Endothelial cell of umbilical vein (primary cell): ENCODE measurements at regions not wholly inside any gene's neighbourhood (a gene's known extent, or its start where the extent isn't known, plus 50 kb on each side); places are given as distances from the start of the nearest gene placed in this dataset.

Source experiments
- CTCF ChIP-seq, 2 donors: IDR thresholded peaks; 1 replicate in 1 of 2; 2 replicates in 1 of 2; pipeline ENCODE4 v1.5.1; 2011; ENCODE audit warnings: low read length in 2 of 2, mild to moderate bottlenecking in 2 of 2, moderate library complexity in 2 of 2, control low read depth in 1 of 2, inconsistent platforms in 1 of 2, low read depth in 1 of 2; ENCODE audit not compliant: insufficient read depth in 1 of 2; ENCODE audit errors: extremely low read depth in 1 of 2
- EZH2 ChIP-seq: IDR thresholded peaks from 2 replicates; pipeline ENCODE4 v1.6.1; 2012; ENCODE audit warnings: borderline replicate concordance, low read depth, mild to moderate bottlenecking, moderate library complexity, low read length, inconsistent platforms; ENCODE audit not compliant: severe bottlenecking
- FOS ChIP-seq: IDR thresholded peaks from 2 replicates; pipeline ENCODE4 v1.6.1; 2011; ENCODE audit warnings: mild to moderate bottlenecking, low read length, moderate library complexity, borderline replicate concordance; ENCODE audit not compliant: insufficient read depth
- GATA2 ChIP-seq: IDR thresholded peaks from 2 replicates; pipeline ENCODE4 v1.7.0; 2011; ENCODE audit warnings: low read depth, mild to moderate bottlenecking, moderate library complexity, mixed read lengths, low read length; ENCODE audit not compliant: insufficient read length, insufficient read depth
- JUN ChIP-seq: IDR thresholded peaks from 2 replicates; pipeline ENCODE4 v1.6.1; 2011; ENCODE audit warnings: borderline replicate concordance, low read depth; ENCODE audit not compliant: insufficient read length, insufficient read depth
- MAX ChIP-seq: IDR thresholded peaks from 2 replicates; pipeline ENCODE4 v1.6.1; 2011; ENCODE audit not compliant: insufficient read depth, insufficient read length
- MYC ChIP-seq: IDR thresholded peaks from one replicate; pipeline ENCODE4 v1.6.1; 2011; ENCODE audit warnings: mild to moderate bottlenecking, low read depth, low read length
- POLR2A ChIP-seq: IDR thresholded peaks from 2 replicates; pipeline ENCODE4 v1.6.1; 2012; ENCODE audit warnings: low read depth, mild to moderate bottlenecking, control low read depth, low read length
- POLR2AphosphoS5 ChIP-seq: IDR thresholded peaks from 2 replicates; pipeline ENCODE4 v1.6.1; 2012; ENCODE audit warnings: low read depth, mild to moderate bottlenecking, control low read depth, low read length, moderate library complexity; ENCODE audit not compliant: insufficient read depth

- TF ChIP-seq FOS (no peak), CTCF (IDR thresholded peaks at IDR 0.05; ENCODE audit: extremely low read depth in 1 of 2, insufficient read depth in 1 of 2, low read depth in 1 of 2, low read length in 2 of 2) (no peak), EZH2 (no peak), POLR2AphosphoS5 (no peak), MAX (no peak), POLR2A (no peak), GATA2 (no peak), JUN (no peak), MYC (no peak)
Measured at GRCh38 chr6:91082311-91082832, 495.5 kb upstream of the MAP3K7 start.
